IPS DF 6.9 (cell line): ENCODE measurements at regions not wholly inside any gene's neighbourhood (a gene's known extent, or its start where the extent isn't known, plus 50 kb on each side); places are given as distances from the start of the nearest gene placed in this dataset.

ENCODE experiments used
- DNase-seq: peaks from one replicate; pipeline ENCODE4 v3.0.0-alpha.2; 2013; ENCODE audit warnings: low read depth, low spot score
- H3K27ac ChIP-seq: one replicate; pipeline ENCODE4 v1.5.1; 2013; ENCODE audit warnings: low read length, control low read depth
- H3K27me3 ChIP-seq: 2 replicates; pipeline ENCODE4 v1.6.1; 2013; ENCODE audit warnings: mild to moderate bottlenecking, low read length; ENCODE audit not compliant: control insufficient read depth, insufficient read depth
- H3K36me3 ChIP-seq: 2 replicates; pipeline ENCODE4 v1.6.1; 2013; ENCODE audit warnings: low read length; ENCODE audit not compliant: control insufficient read depth, insufficient read depth
- H3K4me1 ChIP-seq: 2 replicates; pipeline ENCODE4 v1.6.1; 2013; ENCODE audit warnings: low read length; ENCODE audit not compliant: control insufficient read depth, insufficient read depth
- H3K4me3 ChIP-seq: 2 replicates; pipeline ENCODE4 v1.5.1; 2013; ENCODE audit warnings: mild to moderate bottlenecking, low read length
- H3K9me3 ChIP-seq: 2 replicates; pipeline ENCODE4 v1.6.1; 2013; ENCODE audit warnings: low read length, inconsistent platforms; ENCODE audit not compliant: control insufficient read depth, insufficient read depth
- WGBS: extraction: QIAGEN DNeasy Blood & Tissue Kit; methylation state at CpG from one replicate; pipeline ENCODE4 v1.1.7; 2013; ENCODE audit warnings: mixed read lengths, missing lambda C conversion rate; ENCODE audit not compliant: insufficient read length, insufficient coverage; 5-methylcytosine and 5-hydroxymethylcytosine counted together

DNA sequence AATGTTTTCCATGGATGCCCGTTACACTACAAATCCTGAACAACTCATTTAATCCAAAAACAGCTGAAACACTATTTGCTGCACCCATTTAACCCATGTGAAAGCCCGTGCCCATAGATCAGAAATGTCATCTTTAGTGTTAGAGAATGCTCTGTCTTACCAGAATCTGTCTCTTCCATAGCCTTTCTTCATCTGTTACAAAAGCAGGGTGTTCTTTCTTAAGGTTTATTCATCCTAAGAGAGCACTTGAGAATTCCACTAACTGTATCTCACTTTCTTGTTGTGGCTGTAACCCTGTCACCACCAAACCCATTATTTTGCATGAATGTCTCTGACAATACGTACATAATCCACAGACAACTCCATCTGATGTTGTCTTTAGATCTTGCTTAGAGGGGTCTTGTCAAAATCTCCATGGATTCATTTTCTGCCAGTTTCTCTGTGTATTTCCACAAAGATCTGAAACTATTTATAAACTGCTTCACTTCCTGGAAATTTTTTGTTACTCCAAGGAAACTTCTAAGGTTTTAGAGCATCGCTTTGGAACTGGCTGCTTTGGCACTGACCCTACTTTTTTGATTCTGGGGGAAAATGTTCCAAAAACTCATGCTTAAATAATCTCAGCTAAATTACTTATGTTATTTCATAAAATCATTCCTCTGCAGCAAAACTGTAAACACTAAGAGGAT is 167.8 kb upstream of the CCDC54 start:
- Histone ChIP-seq H3K36me3 (no peaks in the 10 kb centered on the region), H3K4me3 (no peak overlapping the region), H3K27me3 (no peaks in the 10 kb centered on the region), H3K4me1 (no peaks in the 10 kb centered on the region), H3K9me3 (no peaks in the 10 kb centered on the region), H3K27ac (no peak overlapping the region)
- no peak for DNase-seq
- WGBS: no CpG with 5 or more reads among the region's 4 CpGs

GRCh38 chr3:107211608-107212007 is 165.6 kb upstream of the CCDC54 start:
- H3K4me3 ChIP-seq: no peak overlapping the region
- no peak overlapping the region for H3K27ac ChIP-seq
- DNase-seq: no peak
- no peaks in the 10 kb centered on the region for H3K36me3 ChIP-seq
- no peaks in the 10 kb centered on the region for H3K27me3 ChIP-seq
- WGBS: no CpG with 5 or more reads among the region's 1 CpG
- no peaks in the 10 kb centered on the region for H3K9me3 ChIP-seq
- peaks cover 2% of the 10 kb centered on the region; the same call in 1 of the 2 replicates for H3K4me1 ChIP-seq

DNA sequence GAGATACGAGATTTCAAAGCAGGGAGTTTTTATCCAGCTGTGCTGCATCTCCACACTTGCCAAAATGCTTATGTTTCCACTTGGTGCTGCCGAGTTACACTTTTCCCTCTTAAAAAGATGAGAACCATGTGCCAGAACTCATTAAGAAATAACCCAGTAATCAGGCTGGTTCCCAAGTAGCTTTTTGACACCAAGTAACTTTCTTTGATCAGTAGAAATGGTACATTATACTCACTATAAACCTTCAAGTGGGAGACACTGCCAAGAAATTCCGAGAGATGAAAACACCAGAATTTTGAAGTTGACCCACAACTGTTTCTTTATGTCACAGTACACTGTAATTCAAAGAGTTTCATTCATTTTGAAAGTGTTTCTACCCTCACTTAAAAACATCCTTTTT is 164.6 kb upstream of the CCDC54 start:
- Histone ChIP-seq H3K4me3 (no peak overlapping the region), H3K27ac (no peak overlapping the region), H3K9me3 (no peaks in the 10 kb centered on the region), H3K4me1 (peaks cover 2% of the 10 kb centered on the region; the same call in 1 of the 2 replicates), H3K27me3 (no peaks in the 10 kb centered on the region), H3K36me3 (no peaks in the 10 kb centered on the region)
- no CpG with 5 or more reads among the region's 3 CpGs for WGBS
- no peak for DNase-seq

GRCh38 chr3:107213044-107213669 is 164.1 kb upstream of the CCDC54 start:
- Histone ChIP-seq H3K27ac (no peak overlapping the region), H3K4me1 (peaks cover 2% of the 10 kb centered on the region; the same call in 1 of the 2 replicates), H3K4me3 (no peak overlapping the region), H3K9me3 (no peaks in the 10 kb centered on the region), H3K27me3 (no peaks in the 10 kb centered on the region), H3K36me3 (no peaks in the 10 kb centered on the region)
- DNase-seq: no peak
- no CpG with 5 or more reads among the region's 6 CpGs for WGBS

- no peak overlapping the region for H3K27ac ChIP-seq
- H3K9me3 ChIP-seq: no peaks in the 10 kb centered on the region
- H3K27me3 ChIP-seq: no peaks in the 10 kb centered on the region
- peaks cover 2% of the 10 kb centered on the region; the same call in 1 of the 2 replicates for H3K4me1 ChIP-seq
- no peak for DNase-seq
- no peak overlapping the region for H3K4me3 ChIP-seq
- no CpG with 5 or more reads among the region's 5 CpGs for whole genome bisulfite sequencing
- H3K36me3 ChIP-seq: no peaks in the 10 kb centered on the region
Measured at GRCh38 chr3:107216229-107216628, 161.0 kb upstream of the CCDC54 start.

DNA sequence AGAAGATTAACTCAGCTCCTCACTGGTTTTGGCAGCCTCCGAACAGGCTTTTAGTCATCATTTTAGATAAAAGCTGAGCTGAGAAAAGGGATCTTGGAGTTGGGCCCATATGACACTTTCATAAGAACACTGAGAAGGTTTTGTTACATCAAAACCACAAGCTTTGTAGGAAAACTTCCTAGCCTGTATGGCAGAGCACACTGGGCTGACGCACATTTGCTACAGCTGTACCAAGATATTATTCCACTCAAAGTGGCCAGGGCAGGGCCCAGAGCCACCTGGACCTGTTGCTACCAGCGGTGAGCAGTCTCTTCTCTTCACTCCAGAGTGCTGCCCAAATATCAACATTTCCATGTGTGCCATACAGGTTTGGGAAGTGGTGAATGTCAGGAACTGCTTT is 160.5 kb upstream of the CCDC54 start:
- Histone ChIP-seq H3K36me3 (no peaks in the 10 kb centered on the region), H3K4me1 (peaks cover 2% of the 10 kb centered on the region; the same call in 1 of the 2 replicates), H3K27me3 (no peaks in the 10 kb centered on the region), H3K4me3 (no peak overlapping the region), H3K9me3 (no peaks in the 10 kb centered on the region), H3K27ac (no peak overlapping the region)
- WGBS: no CpG with 5 or more reads among the region's 3 CpGs
- no peak for DNase-seq

GRCh38 chr3:107217172-107217571 is 160.1 kb upstream of the CCDC54 start:
- Histone ChIP-seq H3K27ac (no peak overlapping the region), H3K9me3 (no peaks in the 10 kb centered on the region), H3K4me3 (no peak overlapping the region), H3K4me1 (peaks cover 2% of the 10 kb centered on the region; the same call in 1 of the 2 replicates), H3K36me3 (no peaks in the 10 kb centered on the region), H3K27me3 (no peaks in the 10 kb centered on the region)
- WGBS: no CpG with 5 or more reads among the region's 5 CpGs
- DNase-seq: no peak

DNA sequence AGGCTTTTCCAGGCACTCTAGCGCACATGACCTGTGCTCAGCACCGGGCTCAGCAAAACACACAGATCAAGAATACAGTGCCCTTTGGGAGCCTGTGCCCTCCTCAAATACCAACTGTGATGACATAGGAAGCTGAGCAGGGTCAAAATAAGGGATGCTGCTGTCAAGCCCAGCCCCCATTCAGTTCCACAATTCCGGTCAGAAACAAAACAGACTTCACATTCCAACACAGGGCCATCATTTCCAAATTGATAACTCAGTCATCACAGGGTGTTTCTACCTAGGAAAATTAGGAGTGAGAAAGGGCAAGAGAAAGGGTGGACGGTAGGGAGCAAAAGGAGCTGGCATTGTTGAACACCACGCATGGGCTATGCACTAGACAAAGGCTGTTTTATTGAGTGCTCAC is 158.4 kb upstream of the CCDC54 start:
- H3K9me3 ChIP-seq: no peaks in the 10 kb centered on the region
- no peak for DNase-seq
- H3K4me1 ChIP-seq: peaks cover 2% of the 10 kb centered on the region; the same call in 1 of the 2 replicates
- H3K27me3 ChIP-seq: no peaks in the 10 kb centered on the region
- WGBS: no CpG with 5 or more reads among the region's 5 CpGs
- no peaks in the 10 kb centered on the region for H3K36me3 ChIP-seq
- H3K27ac ChIP-seq: no peak overlapping the region
- H3K4me3 ChIP-seq: no peak overlapping the region

DNA sequence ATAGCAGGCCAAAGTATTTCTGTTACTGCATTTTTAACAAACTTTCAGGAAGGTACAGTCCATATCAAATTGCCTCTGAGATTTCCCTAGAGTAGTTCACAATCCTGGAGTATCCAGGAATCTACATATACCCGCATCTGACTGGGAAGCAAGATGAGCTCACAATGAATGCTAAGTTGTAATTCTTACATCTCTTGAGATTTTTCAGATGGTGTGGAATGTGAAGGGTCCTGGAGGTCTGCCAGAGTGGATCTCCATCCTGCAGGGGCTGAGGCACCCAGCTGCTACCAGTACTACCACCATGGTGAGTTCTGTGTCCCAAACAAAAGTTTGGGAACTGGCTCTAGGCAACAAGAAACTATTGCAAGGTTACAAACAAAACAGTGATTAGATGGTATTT is 156.7 kb upstream of the CCDC54 start:
- Histone ChIP-seq H3K27ac (no peak overlapping the region), H3K4me3 (no peak overlapping the region), H3K9me3 (no peaks in the 10 kb centered on the region), H3K36me3 (no peaks in the 10 kb centered on the region), H3K27me3 (no peaks in the 10 kb centered on the region), H3K4me1 (peaks cover 2% of the 10 kb centered on the region; the same call in 1 of the 2 replicates)
- no peak for DNase-seq
- no CpG with 5 or more reads among the region's 1 CpG for WGBS

DNA sequence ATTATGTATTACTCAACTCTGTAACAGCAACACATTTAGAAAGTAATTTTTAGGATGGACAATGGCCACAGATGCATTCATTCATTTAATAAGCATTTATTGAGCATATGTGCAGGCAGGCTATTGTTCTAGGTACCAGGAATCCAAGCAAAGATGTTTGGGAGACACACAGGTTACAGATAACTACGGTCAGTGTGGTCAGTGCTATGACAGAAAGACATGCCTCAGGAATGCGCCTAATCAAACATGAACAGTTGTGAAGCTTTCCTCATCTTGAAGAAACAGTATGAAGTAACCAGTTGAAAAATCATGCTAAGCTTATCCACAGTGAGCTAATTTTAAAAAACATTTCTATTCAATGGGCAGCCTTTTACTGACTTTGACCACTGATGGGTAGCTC is 155.4 kb upstream of the CCDC54 start:
- DNase-seq: no peak
- H3K9me3 ChIP-seq: no peaks in the 10 kb centered on the region
- H3K4me3 ChIP-seq: no peak overlapping the region
- WGBS: no CpG with 5 or more reads among the region's 2 CpGs
- H3K36me3 ChIP-seq: no peaks in the 10 kb centered on the region
- H3K4me1 ChIP-seq: no peaks in the 10 kb centered on the region
- H3K27me3 ChIP-seq: no peaks in the 10 kb centered on the region
- no peak overlapping the region for H3K27ac ChIP-seq

DNA sequence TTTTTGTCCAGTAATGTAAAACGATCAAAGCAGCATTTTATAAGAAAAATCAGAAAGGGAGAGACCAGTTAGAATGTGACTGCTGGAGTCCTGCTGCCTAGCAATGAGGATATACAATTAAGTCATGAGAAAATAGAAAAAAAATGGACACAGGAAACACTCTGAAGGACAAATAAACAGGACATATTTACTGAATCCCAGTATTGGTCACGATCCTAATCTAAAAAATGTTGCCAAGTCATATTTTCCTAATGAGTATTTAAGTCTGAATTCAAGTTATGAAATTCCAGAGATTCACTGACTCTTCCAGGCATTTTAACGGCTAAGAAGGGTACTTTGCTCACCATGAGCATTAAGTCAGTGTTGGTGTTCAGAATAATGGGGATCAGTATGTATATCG is 154.3 kb upstream of the CCDC54 start:
- Histone ChIP-seq H3K27me3 (no peaks in the 10 kb centered on the region), H3K9me3 (no peaks in the 10 kb centered on the region), H3K27ac (no peak overlapping the region), H3K4me1 (no peaks in the 10 kb centered on the region), H3K4me3 (no peak overlapping the region), H3K36me3 (no peaks in the 10 kb centered on the region)
- no CpG with 5 or more reads among the region's 4 CpGs for WGBS
- DNase-seq: no peak
